DOHH2 (cell line): ENCODE measurements at regions not wholly inside any gene's neighbourhood (a gene's known extent, or its start where the extent isn't known, plus 50 kb on each side); places are given as distances from the start of the nearest gene placed in this dataset.

Experiments
- H3F3A ChIP-seq: fragments of 200-600 bp; sonication (generic), shearing (Covaris generic); 2 replicates; pipeline ENCODE4 v1.6.0; 2016; ENCODE audit warnings: antibody characterized with exemption, mild to moderate bottlenecking; ENCODE audit not compliant: control insufficient read depth, insufficient read depth
- H3K27ac ChIP-seq: fragments of 200-600 bp; sonication (generic); 2 replicates; pipeline ENCODE4 v1.5.1; 2014; ENCODE audit warnings: low read depth, mild to moderate bottlenecking, low read length, moderate library complexity
- H3K27me3 ChIP-seq: fragments of 200-600 bp; sonication (generic); 2 replicates; pipeline ENCODE4 v1.6.1; 2014; ENCODE audit warnings: mild to moderate bottlenecking, low read length, mixed read lengths; ENCODE audit not compliant: control insufficient read depth
- H3K36me3 ChIP-seq: fragments of 200-600 bp; sonication (generic); 2 replicates; pipeline ENCODE4 v1.6.1; 2014; ENCODE audit warnings: mild to moderate bottlenecking, low read length, moderate library complexity, mixed read lengths; ENCODE audit not compliant: control insufficient read depth
- H3K4me1 ChIP-seq: fragments of 200-600 bp; sonication (generic); 2 replicates; pipeline ENCODE4 v1.6.1; 2014; ENCODE audit warnings: mild to moderate bottlenecking, low read length, mixed read lengths; ENCODE audit not compliant: control insufficient read depth
- H3K4me2 ChIP-seq: fragments of 200-600 bp; sonication (generic); 2 replicates; pipeline ENCODE4 v1.6.0; 2014; ENCODE audit warnings: mild to moderate bottlenecking, low read length, moderate library complexity
- H3K4me3 ChIP-seq: fragments of 200-600 bp; sonication (generic); 2 replicates; pipeline ENCODE4 v1.5.1; 2014; ENCODE audit warnings: mild to moderate bottlenecking, low read length, mixed read lengths
- H3K79me2 ChIP-seq: fragments of 200-600 bp; sonication (generic); 2 replicates; pipeline ENCODE4 v1.6.1; 2014; ENCODE audit warnings: mild to moderate bottlenecking, low read length, mixed read lengths; ENCODE audit not compliant: control insufficient read depth
- H3K9me2 ChIP-seq: fragments of 200-600 bp; sonication (generic); replicated peaks from 2 replicates; pipeline ENCODE4 v1.6.1; 2014; ENCODE audit warnings: mild to moderate bottlenecking, low read length, mixed read lengths; ENCODE audit not compliant: control insufficient read depth
- H3K9me3 ChIP-seq: fragments of 200-600 bp; sonication (generic); 2 replicates; pipeline ENCODE4 v1.6.1; 2014; ENCODE audit warnings: antibody characterized with exemption, low read length, mixed read lengths; ENCODE audit not compliant: control insufficient read depth, insufficient read depth
- H4K20me1 ChIP-seq: fragments of 200-600 bp; sonication (generic); 2 replicates; pipeline ENCODE4 v1.6.0; 2014; ENCODE audit warnings: low read depth, mild to moderate bottlenecking, antibody characterized with exemption, low read length, moderate library complexity; ENCODE audit not compliant: control insufficient read depth, insufficient read depth
- EZH2phosphoT487 ChIP-seq: fragments of 200-600 bp; sonication (generic); IDR thresholded peaks from 2 replicates; pipeline ENCODE4 v1.6.1; 2017; ENCODE audit warnings: borderline replicate concordance, mild to moderate bottlenecking, antibody characterized with exemption, low read length, moderate library complexity, mixed read lengths
- TF ChIP-seq, protein P1 (sequence below): fragments of 200-600 bp; sonication (generic); IDR thresholded peaks from one replicate; pipeline ENCODE4 v1.5.1; 2014; ENCODE audit warnings: antibody characterized with exemption, mild to moderate bottlenecking, low read depth, low read length; ENCODE audit not compliant: poor library complexity, severe bottlenecking

DNA sequence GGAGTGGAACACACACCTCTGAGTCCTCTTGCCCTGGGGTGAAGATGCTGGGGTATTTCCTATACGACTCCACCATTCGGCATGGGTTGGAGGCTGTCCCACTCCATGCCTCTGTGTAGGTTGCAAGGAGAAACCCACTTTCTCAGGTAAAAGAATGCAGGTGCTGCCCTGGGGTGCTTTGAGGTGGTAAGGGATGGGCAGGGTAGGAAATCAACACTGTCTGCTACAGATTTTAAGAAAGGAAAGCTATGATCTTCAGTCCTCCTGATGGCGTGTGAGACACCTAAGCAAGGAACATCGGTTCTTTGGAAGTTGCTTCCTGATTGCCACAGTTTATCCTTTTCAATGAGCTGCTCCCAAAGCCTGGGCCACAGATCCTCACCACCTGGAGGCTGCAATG is 209.2 kb downstream of the NCK2 start:
- no peaks in the 10 kb centered on the region for H3F3A ChIP-seq
- H3K27me3 ChIP-seq, result no peaks in the 10 kb centered on the region
- H3K79me2 ChIP-seq, result no peaks in the 10 kb centered on the region
- H3K9me3 ChIP-seq, result no peaks in the 10 kb centered on the region
- H4K20me1 ChIP-seq, result no peaks in the 10 kb centered on the region
- TF ChIP-seq EZH2phosphoT487, result no peak
- TF ChIP-seq, protein P1, sequence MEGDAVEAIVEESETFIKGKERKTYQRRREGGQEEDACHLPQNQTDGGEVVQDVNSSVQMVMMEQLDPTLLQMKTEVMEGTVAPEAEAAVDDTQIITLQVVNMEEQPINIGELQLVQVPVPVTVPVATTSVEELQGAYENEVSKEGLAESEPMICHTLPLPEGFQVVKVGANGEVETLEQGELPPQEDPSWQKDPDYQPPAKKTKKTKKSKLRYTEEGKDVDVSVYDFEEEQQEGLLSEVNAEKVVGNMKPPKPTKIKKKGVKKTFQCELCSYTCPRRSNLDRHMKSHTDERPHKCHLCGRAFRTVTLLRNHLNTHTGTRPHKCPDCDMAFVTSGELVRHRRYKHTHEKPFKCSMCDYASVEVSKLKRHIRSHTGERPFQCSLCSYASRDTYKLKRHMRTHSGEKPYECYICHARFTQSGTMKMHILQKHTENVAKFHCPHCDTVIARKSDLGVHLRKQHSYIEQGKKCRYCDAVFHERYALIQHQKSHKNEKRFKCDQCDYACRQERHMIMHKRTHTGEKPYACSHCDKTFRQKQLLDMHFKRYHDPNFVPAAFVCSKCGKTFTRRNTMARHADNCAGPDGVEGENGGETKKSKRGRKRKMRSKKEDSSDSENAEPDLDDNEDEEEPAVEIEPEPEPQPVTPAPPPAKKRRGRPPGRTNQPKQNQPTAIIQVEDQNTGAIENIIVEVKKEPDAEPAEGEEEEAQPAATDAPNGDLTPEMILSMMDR, result no peak
- no peak overlapping the region for H3K27ac ChIP-seq
- no peaks in the 10 kb centered on the region for H3K4me1 ChIP-seq
- no peak overlapping the region for H3K4me3 ChIP-seq
- H3K36me3 ChIP-seq, result no peaks in the 10 kb centered on the region
- H3K4me2 ChIP-seq, result no peak overlapping the region
- H3K9me2 ChIP-seq, result no peaks in the 10 kb centered on the region

DNA sequence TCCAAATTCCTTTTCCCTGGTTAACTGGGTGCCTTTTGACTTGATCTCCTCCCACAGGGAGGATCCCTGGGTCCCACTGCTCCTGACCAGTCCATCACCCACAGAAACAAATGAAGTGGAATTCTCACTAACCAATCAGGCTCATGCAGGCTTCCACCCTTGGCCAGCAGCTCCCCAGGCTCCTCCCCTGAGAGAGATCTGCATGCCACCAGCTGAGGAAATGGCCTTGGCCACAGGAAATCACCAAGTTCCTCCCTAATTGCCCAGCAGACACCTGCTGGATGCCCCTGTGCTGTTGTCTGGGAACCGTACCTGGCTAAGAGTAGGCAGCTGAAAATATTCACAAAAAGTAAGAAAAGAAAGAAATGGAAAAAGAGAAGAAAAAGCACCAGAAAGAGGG is 207.4 kb downstream of the NCK2 start:
- H3F3A ChIP-seq, result no peaks in the 10 kb centered on the region
- H3K9me2 ChIP-seq, result no peaks in the 10 kb centered on the region
- no peak overlapping the region for H3K27ac ChIP-seq
- no peaks in the 10 kb centered on the region for H3K27me3 ChIP-seq
- no peak for TF ChIP-seq EZH2phosphoT487
- TF ChIP-seq, protein P1, result no peak
- no peaks in the 10 kb centered on the region for H3K79me2 ChIP-seq
- H3K36me3 ChIP-seq, result no peaks in the 10 kb centered on the region
- H3K4me1 ChIP-seq, result no peaks in the 10 kb centered on the region
- H3K4me2 ChIP-seq, result no peak overlapping the region
- no peaks in the 10 kb centered on the region for H3K9me3 ChIP-seq
- no peak overlapping the region for H3K4me3 ChIP-seq
- no peaks in the 10 kb centered on the region for H4K20me1 ChIP-seq

DNA sequence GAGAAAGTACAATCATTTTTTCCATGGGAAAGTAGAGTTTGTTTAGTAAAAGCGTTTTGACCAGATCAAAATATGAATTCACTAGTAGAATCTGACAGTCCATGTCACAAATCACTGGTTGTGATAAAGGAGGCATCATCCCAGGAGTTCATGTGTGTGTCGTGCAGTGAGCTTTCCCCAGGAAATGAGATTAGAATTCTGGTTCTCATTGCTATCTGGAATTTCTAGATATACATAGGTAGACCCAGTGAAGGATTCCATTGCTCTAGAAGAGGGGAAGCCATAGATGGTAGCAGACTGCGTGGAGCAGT is 206.6 kb downstream of the NCK2 start:
- Histone ChIP-seq H3K9me3 (no peaks in the 10 kb centered on the region), H3K4me2 (no peak overlapping the region), H3K79me2 (no peaks in the 10 kb centered on the region), H3F3A (no peaks in the 10 kb centered on the region), H4K20me1 (no peaks in the 10 kb centered on the region), H3K9me2 (no peaks in the 10 kb centered on the region), H3K27me3 (no peaks in the 10 kb centered on the region), H3K4me1 (no peaks in the 10 kb centered on the region), H3K36me3 (no peaks in the 10 kb centered on the region), H3K4me3 (no peak overlapping the region), H3K27ac (no peak overlapping the region)
- TF ChIP-seq EZH2phosphoT487, result no peak
- TF ChIP-seq, protein P1, result no peak
